MCF 10A (cell line): ENCODE measurements at regions not wholly inside any gene's neighbourhood (a gene's known extent, or its start where the extent isn't known, plus 50 kb on each side); places are given as distances from the start of the nearest gene placed in this dataset.
"Not testable (repeated sequence)": the region's sequence is repeated elsewhere in the genome, so short reads cannot be mapped to it uniquely, and the experiment has no call there.

Source experiments
- BruUV-seq: library from RNA; stranded (reverse); fragments of 400-500 nt; replicated peaks from 2 replicates; lab custom pipeline; 2021; lab: Mats Ljungman, UMichigan
- CTCF ChIA-PET: fragments of 300-600 bp; sonication (Branson Sonifier 250); formaldehyde crosslinking; extraction: SDS; loops from one replicate; lab custom pipeline; 2021; ENCODE audit warnings: antibody characterized with exemption, inconsistent platforms; lab: Yijun Ruan, JAX
- POLR2A ChIA-PET: fragments of 300-600, 350-650 bp; sonication (Branson Sonifier 250); formaldehyde crosslinking; extraction: SDS; loops from one replicate; lab custom pipeline; 2020; ENCODE audit warnings: antibody characterized with exemption, inconsistent platforms; lab: Yijun Ruan, JAX
- DNase-seq: peaks from one replicate; pipeline ENCODE4 v3.0.0-alpha.2; 2018; ENCODE audit not compliant: unreplicated experiment
- H3K27ac Mint-ChIP-seq: one replicate; pipeline ENCODE4 v1.8.0; 2022; ENCODE audit warnings: mild to moderate bottlenecking, low read depth, mixed read lengths; ENCODE audit not compliant: unreplicated experiment
- H3K27me3 Mint-ChIP-seq: one replicate; pipeline ENCODE4 v1.8.0; 2022; ENCODE audit warnings: mixed read lengths; ENCODE audit not compliant: insufficient read depth, unreplicated experiment
- H3K36me3 Mint-ChIP-seq: one replicate; pipeline ENCODE4 v1.8.0; 2022; ENCODE audit warnings: mild to moderate bottlenecking, moderate library complexity, mixed read lengths; ENCODE audit not compliant: insufficient read depth, unreplicated experiment
- H3K4me1 Mint-ChIP-seq: one replicate; pipeline ENCODE4 v1.8.0; 2022; ENCODE audit warnings: mixed read lengths; ENCODE audit not compliant: insufficient read depth, unreplicated experiment
- H3K4me3 Mint-ChIP-seq: one replicate; pipeline ENCODE4 v1.8.0; 2022; ENCODE audit warnings: mild to moderate bottlenecking, moderate library complexity, mixed read lengths; ENCODE audit not compliant: unreplicated experiment
- H3K9me3 Mint-ChIP-seq: one replicate; pipeline ENCODE4 v1.8.0; 2022; ENCODE audit warnings: mixed read lengths; ENCODE audit not compliant: unreplicated experiment
- CTCF ChIP-seq: fragments of 200-600 bp; IDR thresholded peaks from one replicate; pipeline ENCODE4 v1.8.0; 2022; ENCODE audit warnings: antibody characterized with exemption, mild to moderate bottlenecking; ENCODE audit not compliant: unreplicated experiment
- intact Hi-C: fragments of 100-400 bp; cut with micrococcal nuclease; formaldehyde crosslinking; loops from 2 replicates; pipeline ENCODE4 v1.14.1; 2022

GRCh38 chr21:24545807-24546361, 1061.4 kb downstream of the MRPL39 start:
- CTCF ChIA-PET, result no interaction called here

GRCh38 chr21:24514081-24514733, 1093.1 kb downstream of the MRPL39 start:
- DNase-seq, result peak; percentile 33
- BruUV-seq, result no TSS peak
- intact Hi-C loops, result loop anchor here (1.0 to 10.0 kb wide), 6 partner anchors 137 to 661 kb away; no protein-coding TSS in a partner anchor
- Mint-ChIP-seq H3K27me3 (no peaks in the 10 kb centered on the region), H3K9me3 (no peaks in the 10 kb centered on the region), H3K27ac (no peak overlapping the region), H3K4me1 (no peaks in the 10 kb centered on the region), H3K36me3 (no peaks in the 10 kb centered on the region), H3K4me3 (no peak overlapping the region)
- peak; percentile 46 for TF ChIP-seq CTCF
- POLR2A ChIA-PET, result interaction anchor here (0.6 kb wide), 1 partner anchor 184 kb away, joined by 4 read pairs; no protein-coding TSS in a partner anchor
- CTCF ChIA-PET, result interaction anchor here (0.6 to 1.3 kb wide), 8 partner anchors 9 to 817 kb away, joined by 3 to 7 read pairs (median 4); no protein-coding TSS in a partner anchor

More at GRCh38 chr21:24545807-24546361, 1061.4 kb downstream of the MRPL39 start:
- Mint-ChIP-seq H3K27me3 (no peaks in the 10 kb centered on the region), H3K27ac (no peak overlapping the region), H3K4me1 (no peaks in the 10 kb centered on the region), H3K9me3 (peaks cover 9% of the 10 kb centered on the region), H3K36me3 (no peaks in the 10 kb centered on the region), H3K4me3 (no peak overlapping the region)
- no TSS peak for BruUV-seq
- TF ChIP-seq CTCF, result no peak
- POLR2A ChIA-PET, result interaction anchor here (0.6 kb wide), 1 partner anchor 12 kb away, joined by 3 read pairs; no protein-coding TSS in a partner anchor
- intact Hi-C loops, result no loop called here
- DNase-seq, result no peak

- ChIA-PET CTCF (no interaction called here), POLR2A (no interaction called here)
- no peaks in the 10 kb centered on the region for H3K27me3 Mint-ChIP-seq
- H3K4me1 Mint-ChIP-seq, result no peaks in the 10 kb centered on the region
- no peaks in the 10 kb centered on the region for H3K36me3 Mint-ChIP-seq
- no peak overlapping the region for H3K27ac Mint-ChIP-seq
- peaks cover 20% of the 10 kb centered on the region for H3K9me3 Mint-ChIP-seq
- no TSS peak for BruUV-seq
- intact Hi-C loops, result no loop called here
- no peak overlapping the region for H3K4me3 Mint-ChIP-seq
- no peak for DNase-seq
- no peak for TF ChIP-seq CTCF
Observed at GRCh38 chr21:24509131-24509530, 1098.2 kb downstream of the MRPL39 start.

- no TSS peak for BruUV-seq
- ChIA-PET POLR2A (no interaction called here), CTCF (no interaction called here)
- Mint-ChIP-seq H3K36me3 (no peaks in the 10 kb centered on the region), H3K4me3 (no peak overlapping the region), H3K27me3 (no peaks in the 10 kb centered on the region), H3K27ac (no peak overlapping the region), H3K4me1 (no peaks in the 10 kb centered on the region), H3K9me3 (no peaks in the 10 kb centered on the region)
- intact Hi-C loops, result no loop called here
- TF ChIP-seq CTCF, result no peak
- no peak for DNase-seq
Observed at GRCh38 chr21:24486973-24487372, 1120.3 kb downstream of the MRPL39 start.

GRCh38 chr21:24483361-24483760, 1123.9 kb downstream of the MRPL39 start:
- POLR2A ChIA-PET, result interaction anchor here (0.6 kb wide), 1 partner anchor 829 kb away, joined by 3 read pairs; no protein-coding TSS in a partner anchor
- H3K27ac Mint-ChIP-seq, H3K4me3 Mint-ChIP-seq, BruUV-seq, H3K36me3 Mint-ChIP-seq, CTCF ChIA-PET, intact Hi-C loops, H3K9me3 Mint-ChIP-seq, DNase-seq, H3K27me3 Mint-ChIP-seq: not testable (repeated sequence)
- H3K4me1 Mint-ChIP-seq, result peaks cover 10% of the 10 kb centered on the region
